Heart right ventricle (tissue), 16 donors: ENCODE measurements at regions not wholly inside any gene's neighbourhood (a gene's known extent, or its start where the extent isn't known, plus 50 kb on each side); places are given as distances from the start of the nearest gene placed in this dataset.

Experiments
- ATAC-seq, 8 donors: fragments of 200-7000 bp; cut with Tn5 transposase; one replicate each; pipeline ENCODE4 v1.9.1; 2020; ENCODE audit warnings: mild to moderate bottlenecking in 8 of 8, moderate library complexity in 8 of 8, moderate number of reproducible peaks in 1 of 8
- DNase-seq, 2 donors: peaks; one replicate each; pipeline ENCODE4 v3.0.0-alpha.2; 2020
- H3K27ac ChIP-seq, 10 donors: fragments of 200-600 bp; sonication (generic) in 2 of 10; one replicate each; pipeline versions ENCODE4 v1.5.0 to v1.8.0; 2020 to 2022; ENCODE audit warnings: mild to moderate bottlenecking in 3 of 10
- H3K27me3 ChIP-seq, 7 donors: fragments of 200-600 bp; one replicate each; pipeline ENCODE4 v1.8.0; 2021 to 2022; ENCODE audit warnings: mild to moderate bottlenecking in 2 of 7
- H3K36me3 ChIP-seq, 9 donors: fragments of 200-600 bp; sonication (generic) in 1 of 9; one replicate each; pipeline versions ENCODE4 v1.5.0 to v1.8.0; 2020 to 2022; ENCODE audit warnings: mild to moderate bottlenecking in 2 of 9
- H3K4me1 ChIP-seq, 9 donors: fragments of 200-600 bp; sonication (generic) in 1 of 9; one replicate each; pipeline versions ENCODE4 v1.5.0 to v1.8.0; 2020 to 2022; ENCODE audit warnings: mild to moderate bottlenecking in 4 of 9
- H3K4me3 ChIP-seq, 10 donors: fragments of 200-600 bp; sonication (generic) in 2 of 10; one replicate each; pipeline versions ENCODE4 v1.5.0 to v1.8.0; 2020 to 2022; ENCODE audit warnings: mild to moderate bottlenecking in 7 of 10, moderate library complexity in 2 of 10
- H3K9me3 ChIP-seq, 11 donors: fragments of 200-600 bp in 10 of 11; sonication (generic) in 2 of 11; one replicate each; pipeline versions ENCODE4 v1.5.0 to v1.8.0; 2013 to 2022; ENCODE audit warnings: mild to moderate bottlenecking in 2 of 11, control low read depth in 1 of 11, moderate library complexity in 1 of 11
- WGBS, 2 donors: extraction: QIAGEN DNeasy Blood & Tissue Kit; methylation state at CpG; one replicate each; pipeline ENCODE4 v1.1.7; 2013; ENCODE audit warnings: inconsistent platforms in 1 of 2; 5-methylcytosine and 5-hydroxymethylcytosine counted together
- intact Hi-C, 10 donors: fragments of 100-400 bp; cut with DNase I; formaldehyde crosslinking; loops; one replicate each; pipeline versions ENCODE4 v1.11.1 to v1.14.2; 2022
- TF ChIP-seq, protein P1 (sequence below), 9 donors: fragments of 200-600 bp; sonication (generic) in 2 of 9; IDR thresholded peaks; one replicate each; pipeline versions ENCODE4 v1.5.0 to v1.8.0; 2021 to 2022; ENCODE audit warnings: antibody characterized with exemption in 9 of 9, mild to moderate bottlenecking in 5 of 9, moderate library complexity in 1 of 9
- donor health status: Arrhythmogenic right ventricular cardiomyopathy.
- donor health status: ischemic (EF 13 %, LVEDD 7.1; RV severe dilation, severe dysfunction).
- donor health status: healthy with polysubstance abuse.
- donor health status: DM: no; HTN: yes; CAD: no.
- donor health status: DM: no; HTN: no; CAD: no.
- donor health status: ischemic (EF 25% LVEDD 6.9; RV normal size, moderate dysfunction).
- donor health status: ischemic (EF 25% LVEDD 5.7; RV mildly dilated, moderate dysfunction).
- donor health status: healthy.
- donor health status: DM: yes; HTN: yes; CAD: no.
- donor health status: Ischemic cardiomyopathy.
- donor health status: ischemic (EF 35%, LVEDD 5.7; RV mildly dilated, moderate dysfunction).
- donor health status: nonischemic (EF 11% LVEDD 7.7; RV severe dilation, severe dysfunction).
- donor health status: DM: yes; HTN: yes; CAD: no.
- donor health status: PGD.
- donor health status: ischemic (EF 29% LVEDD 5.4; RV normal size, mild dysfunction).
- donor health status: nonischemic (EF 23%, LVEDD 6.1; RV moderate dilation, normal function).

DNA sequence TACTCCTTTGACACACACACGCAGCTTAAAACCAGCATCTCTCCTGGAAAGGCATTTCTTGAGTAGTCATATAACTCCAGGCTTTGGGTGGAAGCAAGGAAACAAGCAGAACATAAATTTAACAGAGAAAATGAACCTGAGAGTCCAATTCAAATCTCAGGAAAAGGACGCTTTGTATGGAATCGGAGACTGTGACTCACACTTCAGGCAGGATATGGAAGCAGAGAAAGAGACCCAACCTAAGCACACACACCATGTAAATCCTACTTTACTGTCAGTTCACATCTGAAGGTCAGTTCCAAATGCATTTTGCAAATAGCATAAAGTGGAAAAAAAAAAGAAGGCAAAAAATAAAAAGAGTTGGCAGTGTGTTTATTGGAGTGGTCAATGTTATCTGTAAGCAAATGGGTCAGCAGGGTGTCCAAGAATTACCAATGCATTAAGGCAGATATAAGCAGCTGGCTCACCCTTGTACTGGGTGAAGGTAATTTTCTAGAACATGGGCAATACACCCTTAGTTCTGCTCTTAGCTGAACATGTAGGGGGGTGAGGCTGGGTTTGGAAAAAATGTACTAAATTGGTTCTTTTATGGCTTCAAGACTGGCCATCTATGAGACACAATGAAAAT lies 283.7 kb upstream of the NT5E start:
- Histone ChIP-seq H3K9me3 (no peaks in the 10 kb centered on the region), H3K27me3 (no peaks in the 10 kb centered on the region), H3K4me1 (no peaks in the 10 kb centered on the region), H3K36me3 (no peaks in the 10 kb centered on the region), H3K4me3 (no peak overlapping the region), H3K27ac (no peak overlapping the region)
- ATAC-seq (no peak), DNase-seq (no peak)
- intact Hi-C loops: no loop called here
- TF ChIP-seq, protein P1, sequence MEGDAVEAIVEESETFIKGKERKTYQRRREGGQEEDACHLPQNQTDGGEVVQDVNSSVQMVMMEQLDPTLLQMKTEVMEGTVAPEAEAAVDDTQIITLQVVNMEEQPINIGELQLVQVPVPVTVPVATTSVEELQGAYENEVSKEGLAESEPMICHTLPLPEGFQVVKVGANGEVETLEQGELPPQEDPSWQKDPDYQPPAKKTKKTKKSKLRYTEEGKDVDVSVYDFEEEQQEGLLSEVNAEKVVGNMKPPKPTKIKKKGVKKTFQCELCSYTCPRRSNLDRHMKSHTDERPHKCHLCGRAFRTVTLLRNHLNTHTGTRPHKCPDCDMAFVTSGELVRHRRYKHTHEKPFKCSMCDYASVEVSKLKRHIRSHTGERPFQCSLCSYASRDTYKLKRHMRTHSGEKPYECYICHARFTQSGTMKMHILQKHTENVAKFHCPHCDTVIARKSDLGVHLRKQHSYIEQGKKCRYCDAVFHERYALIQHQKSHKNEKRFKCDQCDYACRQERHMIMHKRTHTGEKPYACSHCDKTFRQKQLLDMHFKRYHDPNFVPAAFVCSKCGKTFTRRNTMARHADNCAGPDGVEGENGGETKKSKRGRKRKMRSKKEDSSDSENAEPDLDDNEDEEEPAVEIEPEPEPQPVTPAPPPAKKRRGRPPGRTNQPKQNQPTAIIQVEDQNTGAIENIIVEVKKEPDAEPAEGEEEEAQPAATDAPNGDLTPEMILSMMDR (IDR thresholded peaks at IDR 0.05): no peak
- 78 to 81% methylated on average over 3 of the region's 3 CpGs for WGBS, 2 donors

DNA sequence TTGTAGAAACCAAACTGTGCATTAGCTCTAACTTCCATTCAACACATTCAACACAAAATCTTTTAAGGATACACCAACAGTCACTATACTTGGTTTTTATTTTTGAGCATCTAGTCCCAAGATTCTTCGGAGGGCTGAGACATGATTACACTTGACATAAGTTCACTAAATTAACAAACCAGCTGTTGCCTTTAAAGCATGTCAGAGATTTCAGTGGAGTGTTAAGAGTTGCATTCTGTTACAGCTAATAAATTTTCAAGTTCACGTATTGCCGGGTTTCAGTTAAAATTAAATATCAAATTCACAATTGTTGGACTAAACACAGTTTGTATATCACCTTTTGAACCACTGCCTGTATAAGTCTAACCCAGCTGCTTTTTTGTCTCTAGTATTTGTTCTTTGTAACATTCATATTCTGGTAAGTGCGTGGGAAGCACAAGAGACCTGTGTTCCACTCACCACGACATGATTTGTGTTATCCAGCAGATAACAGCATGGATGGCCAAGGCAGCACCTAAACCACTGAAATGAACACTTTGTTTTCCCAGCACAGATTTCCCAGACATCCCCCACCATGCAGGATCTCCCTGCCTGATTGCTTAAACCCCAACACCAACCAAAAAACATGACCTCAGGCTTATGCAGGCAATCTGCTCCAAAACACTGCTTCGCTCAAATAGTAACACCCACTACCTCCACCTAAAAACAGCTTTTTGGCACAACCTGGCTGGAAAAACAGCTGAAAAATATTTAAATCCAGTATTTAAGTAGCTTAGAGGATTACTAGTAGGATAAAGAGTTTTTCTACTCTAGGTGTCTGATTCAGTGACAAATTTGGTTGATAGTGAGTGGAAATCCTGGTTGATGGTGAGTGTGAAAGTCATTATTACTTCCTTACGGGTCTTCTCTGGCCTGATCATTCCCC lies 286.5 kb upstream of the NT5E start:
- no peaks in the 10 kb centered on the region for H3K27me3 ChIP-seq
- no peaks in the 10 kb centered on the region for H3K4me1 ChIP-seq
- H3K36me3 ChIP-seq: no peaks in the 10 kb centered on the region
- intact Hi-C loops: no loop called here
- H3K9me3 ChIP-seq: no peaks in the 10 kb centered on the region
- WGBS, 2 donors: 57 to 66% methylated on average over 7 of the region's 7 CpGs
- ATAC-seq (peak in 3 of 8 donors; percentile 50 to 63 (median 62)), DNase-seq (no peak)
- no peak overlapping the region for H3K4me3 ChIP-seq
- peak overlapping the region in 5 of 10 donors; percentile 1 to 36 (median 13) for H3K27ac ChIP-seq
- TF ChIP-seq, protein P1 (IDR thresholded peaks at IDR 0.05): no peak

DNA sequence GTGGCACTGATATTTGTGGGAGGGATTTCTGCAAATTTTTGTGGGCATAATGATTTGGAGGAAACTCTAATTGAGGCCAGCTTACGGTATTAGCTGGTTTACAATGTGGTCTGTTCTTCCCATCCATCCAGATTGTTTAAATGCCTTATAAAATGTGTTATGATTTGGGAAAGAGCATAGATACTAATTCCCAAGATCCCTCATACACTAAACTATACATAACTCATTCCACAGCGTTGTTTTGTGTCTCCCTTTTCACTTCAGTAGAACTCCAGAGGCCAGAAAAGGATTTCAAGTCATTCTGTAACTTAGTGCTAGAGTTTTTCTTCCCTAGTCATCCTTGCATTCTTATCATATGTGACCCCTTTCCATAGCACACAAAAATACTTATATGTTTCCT lies 292.6 kb upstream of the NT5E start:
- H3K36me3 ChIP-seq: no peaks in the 10 kb centered on the region
- TF ChIP-seq, protein P1 (IDR thresholded peaks at IDR 0.05): no peak
- no peak overlapping the region for H3K4me3 ChIP-seq
- H3K27me3 ChIP-seq: no peaks in the 10 kb centered on the region
- no peak for DNase-seq
- H3K9me3 ChIP-seq: no peaks in the 10 kb centered on the region
- no peak for ATAC-seq
- H3K27ac ChIP-seq: no peak overlapping the region
- 61 to 70% methylated on average over 2 of the region's 2 CpGs for WGBS, 2 donors
- no peaks in the 10 kb centered on the region for H3K4me1 ChIP-seq
- intact Hi-C loops: no loop called here

DNA sequence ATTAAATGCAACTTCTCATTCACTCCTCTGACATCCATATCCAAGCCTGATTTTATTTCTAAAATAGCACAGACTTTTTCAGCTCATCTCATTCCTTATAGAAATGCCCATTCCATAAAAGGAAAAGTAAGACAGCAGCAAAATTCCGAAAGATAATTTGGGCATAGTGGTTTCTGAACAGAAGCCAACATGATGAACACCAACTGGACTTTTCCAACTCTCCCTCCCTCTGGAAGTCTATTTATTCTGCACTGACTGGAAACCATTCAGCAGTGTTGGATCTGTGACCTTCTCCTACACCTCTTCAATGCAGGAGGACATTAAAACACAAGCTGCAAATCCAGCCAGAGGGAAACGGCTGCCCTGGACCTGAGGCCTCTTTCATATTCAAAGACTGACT lies 306.2 kb upstream of the NT5E start:
- 57 to 62% methylated on average over 2 of the region's 2 CpGs for WGBS, 2 donors
- no peak for DNase-seq
- ATAC-seq: no peak
- TF ChIP-seq, protein P1 (IDR thresholded peaks at IDR 0.05): no peak
- Histone ChIP-seq H3K27ac (no peak overlapping the region), H3K4me1 (no peaks in the 10 kb centered on the region), H3K9me3 (peaks cover 0 to 36% (median 9%) of the 10 kb centered on the region in 11 donors), H3K27me3 (no peaks in the 10 kb centered on the region), H3K4me3 (no peak overlapping the region), H3K36me3 (no peaks in the 10 kb centered on the region)
- intact Hi-C loops: no loop called here
